Renal cortex interstitium (tissue), 11 donors: ENCODE measurements at regions not wholly inside any gene's neighbourhood (a gene's known extent, or its start where the extent isn't known, plus 50 kb on each side); places are given as distances from the start of the nearest gene placed in this dataset.
"Not testable (repeated sequence)": the region's sequence is repeated elsewhere in the genome, so short reads cannot be mapped to it uniquely, and the experiment has no call there.

Experiments used
- DNase-seq, 11 donors: peaks; one replicate each; pipeline ENCODE4 v3.0.0-alpha.2; 2013; ENCODE audit warnings: low read depth in 9 of 11, low spot score in 4 of 11; ENCODE audit errors: extremely low read depth in 1 of 11

DNA sequence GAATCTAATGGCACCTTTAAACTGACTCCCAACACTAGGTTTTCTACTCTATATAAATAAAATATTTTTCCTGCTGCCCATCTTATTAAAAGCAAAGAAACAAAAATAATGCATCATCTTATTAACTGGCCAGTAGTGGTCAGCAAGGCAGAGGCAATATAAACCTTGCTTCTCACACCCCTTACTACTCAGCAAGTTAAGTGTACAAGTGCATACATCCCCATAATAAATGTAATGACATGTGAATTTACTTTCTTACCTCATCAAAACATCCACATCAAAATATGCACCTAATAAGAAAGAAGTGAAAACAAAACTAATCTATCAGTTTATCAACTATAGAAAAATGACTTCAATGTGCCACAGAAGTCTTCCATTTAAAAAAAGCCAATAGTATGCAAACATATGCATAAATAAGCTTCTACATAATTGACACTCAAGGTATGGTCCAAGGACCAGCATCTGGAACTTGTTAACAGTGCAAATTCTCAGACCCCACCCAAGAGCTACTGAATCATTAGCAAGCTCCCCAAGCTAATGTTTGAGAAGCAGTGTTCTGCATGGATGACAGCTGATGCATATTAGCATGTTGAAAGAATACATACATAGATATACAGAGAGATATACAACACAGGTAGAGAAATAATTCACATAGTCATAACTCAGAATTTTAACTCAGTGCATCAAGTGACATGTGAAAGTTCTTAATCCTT lies 182.7 kb downstream of the C7orf25 start:
- DNase-seq, result no peak

DNA sequence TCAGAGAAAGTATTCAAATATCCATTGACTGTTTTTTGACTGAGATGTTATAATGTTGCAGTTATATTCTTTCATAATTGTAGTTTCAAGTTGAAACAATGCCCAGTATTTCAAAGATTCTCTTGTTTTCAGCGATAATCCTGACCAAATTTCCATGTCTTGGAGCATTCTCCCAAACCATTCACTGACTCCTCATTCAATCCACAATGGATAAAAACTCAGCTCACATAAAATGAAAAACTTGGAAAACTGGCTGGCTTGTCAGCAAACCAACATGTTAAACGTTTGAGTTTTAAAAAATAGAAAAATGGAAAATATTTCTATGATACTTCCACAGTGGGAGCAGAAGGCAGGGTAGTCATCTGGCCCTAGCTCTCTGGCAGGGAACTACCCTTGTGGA lies 184.4 kb downstream of the C7orf25 start:
- no peak for DNase-seq

DNA sequence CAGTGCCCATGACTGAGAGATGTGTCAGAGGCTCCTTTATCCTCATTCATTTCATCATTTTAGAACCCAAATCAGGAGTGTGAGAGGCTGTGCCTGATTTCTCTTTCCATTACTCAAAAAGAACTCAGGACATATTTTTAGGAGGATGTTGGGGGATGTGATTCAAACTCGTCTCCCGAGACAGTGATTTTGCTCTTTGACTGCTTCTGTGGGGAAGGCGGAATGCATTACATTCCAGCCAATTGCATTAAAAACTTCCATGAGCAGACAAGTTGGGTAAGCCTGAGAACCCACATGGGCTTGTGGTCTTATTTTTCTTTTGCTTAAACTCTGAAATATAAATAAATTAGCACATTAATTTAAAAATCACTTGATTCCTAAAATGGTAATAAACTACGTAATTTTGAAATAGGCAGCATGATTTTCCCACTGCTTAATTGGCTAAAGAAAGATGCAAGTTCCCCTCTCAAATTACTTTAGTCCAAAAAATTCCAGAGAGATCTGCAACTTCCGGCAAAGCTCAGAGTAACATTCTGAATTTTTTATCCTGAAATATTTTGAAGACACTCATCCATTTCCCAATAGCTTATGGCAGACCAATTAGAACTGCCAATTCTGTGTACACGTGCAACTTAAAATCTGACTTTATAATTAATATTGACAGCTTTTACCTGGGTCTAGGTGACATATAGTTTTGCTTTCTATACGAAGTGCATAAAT lies 185.6 kb downstream of the C7orf25 start:
- no peak for DNase-seq

DNA sequence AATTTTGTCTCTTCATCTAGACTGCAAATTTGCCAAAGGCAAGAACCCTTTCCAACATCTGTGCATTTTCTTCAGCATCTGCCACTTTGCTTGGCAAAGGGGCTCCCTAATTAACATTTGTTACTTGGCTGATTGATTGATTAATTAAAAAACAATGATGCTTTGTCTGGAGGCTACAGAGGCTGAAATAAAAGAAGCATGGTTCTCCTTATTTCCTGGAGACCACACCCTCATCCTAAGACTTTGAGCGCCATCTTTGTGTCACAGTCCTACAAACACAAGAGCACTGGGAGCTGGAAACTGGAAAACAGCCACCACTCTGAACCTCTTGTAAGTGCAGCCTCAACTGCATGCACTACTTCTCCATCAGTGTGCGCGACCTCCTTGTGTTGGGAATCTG lies 189.2 kb downstream of the C7orf25 start:
- no peak for DNase-seq

DNA sequence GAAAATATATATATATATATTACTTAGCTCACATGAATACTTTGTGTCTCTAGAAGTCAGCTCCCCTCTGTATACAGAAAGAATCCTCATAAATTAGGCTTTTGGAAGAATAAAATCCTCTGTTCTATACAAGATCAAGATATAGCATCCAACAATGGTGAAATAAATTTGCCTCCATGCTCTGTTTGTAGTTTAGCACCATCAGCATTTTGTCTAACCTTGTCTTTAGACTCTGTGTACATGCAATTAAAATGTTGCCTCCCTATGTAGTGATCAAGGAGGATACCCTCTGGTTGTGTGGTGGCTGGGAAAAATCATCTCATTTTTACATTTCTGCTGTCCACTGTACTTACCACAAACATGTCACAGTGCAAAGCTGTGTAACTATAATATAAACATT lies 189.7 kb downstream of the C7orf25 start:
- no peak for DNase-seq

DNA sequence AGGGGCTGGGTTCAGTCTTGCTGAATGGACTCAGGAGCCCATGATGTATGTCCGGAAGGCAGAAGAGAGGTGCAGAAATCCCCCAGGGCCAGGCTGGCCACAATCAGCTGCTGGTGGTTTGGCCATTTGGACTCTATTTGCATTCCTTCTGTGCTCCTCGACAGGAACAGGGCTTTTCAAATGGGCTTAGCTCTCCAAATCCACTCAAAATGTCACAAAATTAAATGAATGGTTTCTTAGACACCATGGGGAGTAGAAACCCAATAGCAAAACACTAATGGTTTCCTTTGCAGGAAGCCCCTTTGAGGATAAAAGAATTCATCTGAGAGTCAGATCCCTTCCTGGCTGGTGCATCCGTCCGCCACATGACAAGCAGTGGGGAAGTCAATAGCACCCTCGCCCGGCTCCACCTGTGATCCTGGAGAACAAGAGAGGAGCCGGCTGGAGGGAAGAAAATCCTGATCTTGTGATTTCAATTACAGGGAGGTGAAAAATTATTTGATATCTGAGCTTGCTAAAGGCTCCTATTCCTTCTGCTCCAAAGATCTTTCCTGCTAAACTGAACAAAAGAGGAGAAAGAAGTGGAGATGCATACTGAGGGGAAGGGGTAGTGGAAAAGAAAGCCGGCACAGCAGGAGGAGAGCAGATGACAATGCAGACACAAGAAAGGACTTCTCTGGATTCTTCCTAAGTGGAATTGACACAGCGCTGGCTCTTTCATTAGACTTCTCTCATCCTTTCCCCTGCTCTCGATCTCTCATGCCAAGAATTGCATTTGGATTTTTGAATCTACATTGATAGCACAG lies 190.7 kb downstream of the C7orf25 start:
- DNase-seq, result peak in 2 of 11 donors; percentile 7 to 11

DNA sequence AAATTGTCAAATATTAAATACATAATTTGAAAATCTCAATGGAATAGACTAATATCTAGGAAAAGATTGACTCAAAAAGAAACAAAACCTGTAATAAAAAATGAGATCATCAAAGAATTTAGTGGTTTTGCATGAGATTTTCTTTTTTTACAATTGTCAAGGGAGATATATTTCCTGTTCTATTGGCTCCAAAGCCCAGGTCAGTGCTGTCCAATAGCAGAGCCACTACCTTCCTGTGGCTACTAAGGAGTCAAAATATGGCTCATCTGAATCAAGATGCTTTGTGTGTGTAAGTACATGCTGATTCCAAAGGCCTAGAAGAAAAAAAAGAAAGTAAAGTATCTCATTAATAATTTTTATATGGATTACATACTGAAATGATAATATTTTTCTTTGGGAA lies 191.9 kb downstream of the C7orf25 start:
- DNase-seq, result no peak

DNA sequence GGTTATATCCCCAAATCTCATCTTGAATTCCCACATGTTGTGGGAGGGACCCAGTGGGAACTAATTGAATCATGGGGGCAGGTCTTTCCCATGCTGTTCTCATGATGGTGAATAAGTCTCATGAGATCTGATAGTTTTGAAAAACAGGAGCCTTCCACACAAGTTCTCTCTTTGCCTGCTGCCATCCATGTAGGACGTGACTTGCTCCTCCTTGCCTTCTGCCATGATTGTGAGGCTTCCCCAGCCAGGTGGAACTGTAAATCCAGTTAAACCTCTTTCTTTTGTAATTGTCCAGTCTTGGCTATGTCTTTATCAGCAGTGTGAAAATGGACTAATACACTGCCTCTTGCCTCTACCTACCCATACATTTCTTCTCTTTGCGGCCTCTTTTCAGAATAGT lies 193.4 kb downstream of the C7orf25 start:
- DNase-seq, result not testable (repeated sequence)

DNA sequence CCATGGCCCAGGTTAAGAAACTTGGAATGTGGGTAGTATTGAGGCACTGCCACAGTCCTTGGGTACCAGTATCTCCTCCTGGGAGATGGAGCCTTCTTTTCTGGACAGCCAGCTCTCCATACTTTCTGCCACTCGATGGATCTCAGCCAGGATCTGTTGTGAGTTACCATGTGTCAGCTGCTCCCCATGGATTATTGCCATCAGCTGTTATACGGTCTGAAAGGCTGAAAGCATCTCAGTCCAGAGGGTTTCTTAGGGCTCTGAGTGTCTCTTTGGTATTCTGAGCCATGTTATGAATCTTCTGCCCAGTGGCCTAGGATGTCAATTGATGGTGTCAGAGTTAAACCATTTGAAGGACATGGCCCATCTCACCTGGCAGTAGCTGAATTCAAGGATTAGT lies 197.5 kb downstream of the C7orf25 start:
- no peak for DNase-seq

DNA sequence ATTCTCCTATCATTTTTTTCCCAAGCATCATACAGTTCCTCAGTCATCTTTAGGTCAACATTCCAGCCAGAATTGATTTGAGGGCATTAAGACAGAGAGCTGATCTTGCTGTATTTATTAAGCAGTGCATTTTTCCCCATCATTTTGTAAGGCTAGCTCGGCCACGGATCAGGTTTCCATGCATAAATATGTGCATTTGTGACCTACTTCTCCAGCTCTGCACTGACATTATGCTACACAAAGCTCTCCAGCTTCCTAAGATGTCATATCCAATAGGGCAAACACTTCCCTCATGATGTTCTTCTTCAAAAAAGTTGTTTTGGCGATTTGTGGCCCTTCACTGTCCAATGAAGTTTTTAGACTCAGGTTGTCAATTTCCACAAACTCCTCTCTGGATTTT lies 202.6 kb downstream of the C7orf25 start:
- no peak for DNase-seq

DNA sequence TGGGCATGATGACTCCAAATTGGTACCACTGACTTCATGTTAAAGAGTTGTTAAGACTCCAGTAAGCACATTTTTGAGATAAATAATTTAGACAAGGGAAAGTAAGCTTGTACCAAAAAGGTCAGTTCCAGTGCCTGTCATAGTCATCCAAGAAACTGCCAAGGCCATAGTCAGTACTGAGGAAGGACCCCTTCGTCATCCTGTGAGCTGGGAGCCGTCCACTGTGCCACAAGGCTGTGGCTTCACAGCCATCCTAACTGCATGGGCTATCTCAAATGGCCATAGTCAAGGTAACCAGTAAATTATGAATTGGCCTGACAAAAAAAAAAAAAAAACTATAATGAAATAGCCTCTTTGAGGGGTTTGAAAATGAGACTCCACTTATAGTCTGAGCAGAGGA lies 207.2 kb downstream of the C7orf25 start:
- no peak for DNase-seq

DNA sequence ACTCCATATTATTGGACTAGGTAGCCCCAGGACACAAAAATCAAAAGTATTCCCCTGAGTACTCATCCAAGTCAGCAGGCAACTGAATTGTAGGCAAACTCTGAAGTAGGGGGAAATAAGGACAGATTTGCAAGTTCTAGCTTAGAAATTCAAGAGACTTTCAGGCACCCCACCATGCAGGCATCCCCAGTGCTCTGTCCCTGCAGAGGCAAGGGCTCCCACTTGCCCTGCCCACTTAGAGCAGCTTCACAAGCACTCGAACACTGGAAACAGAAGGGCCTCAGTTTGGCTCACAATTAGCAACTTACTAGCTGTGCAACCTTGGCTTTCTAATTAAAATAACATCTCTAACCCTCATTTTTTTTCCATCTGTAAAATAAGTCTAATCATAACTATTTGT lies 209.2 kb downstream of the C7orf25 start:
- DNase-seq, result no peak

DNA sequence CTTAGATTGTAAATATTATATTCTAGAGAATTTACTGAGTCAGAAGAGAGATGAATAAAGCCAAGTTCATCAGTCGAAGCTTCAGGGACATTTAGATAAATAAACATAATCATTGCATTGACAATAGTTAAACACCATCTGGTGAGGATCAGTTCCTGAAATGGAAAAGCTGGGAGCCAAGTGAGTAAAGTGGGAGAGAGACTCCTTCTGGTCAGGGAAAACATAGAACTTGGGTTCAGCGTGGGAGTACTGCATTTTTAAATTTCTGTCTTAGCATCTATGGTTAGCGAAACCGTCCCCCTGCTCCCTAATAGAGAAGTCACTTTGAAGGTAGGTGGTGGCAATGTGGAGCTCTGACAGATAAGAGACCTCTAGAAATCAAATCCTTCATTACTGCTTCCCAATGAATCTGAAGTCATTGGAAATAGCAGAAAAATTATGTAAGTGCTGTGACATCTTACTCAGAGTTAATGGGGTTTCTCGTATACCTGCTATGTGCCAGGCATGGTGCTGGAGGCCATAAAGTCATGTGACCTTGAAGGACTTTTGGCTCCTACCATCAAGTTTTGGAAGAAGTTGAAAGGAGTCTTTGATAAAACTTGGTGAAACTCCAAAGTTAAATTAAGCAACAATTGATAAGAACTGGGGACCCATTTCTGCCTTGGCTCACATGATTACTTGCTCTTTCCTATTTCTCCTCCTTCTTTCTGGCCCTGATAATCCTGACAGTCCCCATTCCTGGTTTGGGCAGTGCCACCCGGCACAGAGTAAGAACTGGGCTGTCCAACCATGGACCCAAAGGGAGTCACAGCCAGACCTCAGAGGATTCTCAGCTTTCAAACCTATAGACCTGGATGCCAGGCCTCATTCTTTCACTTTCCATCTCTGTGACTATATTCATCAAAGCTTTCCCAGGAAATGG lies 211.2 kb downstream of the C7orf25 start:
- DNase-seq, result peak in 1 of 11 donors; percentile 28

DNA sequence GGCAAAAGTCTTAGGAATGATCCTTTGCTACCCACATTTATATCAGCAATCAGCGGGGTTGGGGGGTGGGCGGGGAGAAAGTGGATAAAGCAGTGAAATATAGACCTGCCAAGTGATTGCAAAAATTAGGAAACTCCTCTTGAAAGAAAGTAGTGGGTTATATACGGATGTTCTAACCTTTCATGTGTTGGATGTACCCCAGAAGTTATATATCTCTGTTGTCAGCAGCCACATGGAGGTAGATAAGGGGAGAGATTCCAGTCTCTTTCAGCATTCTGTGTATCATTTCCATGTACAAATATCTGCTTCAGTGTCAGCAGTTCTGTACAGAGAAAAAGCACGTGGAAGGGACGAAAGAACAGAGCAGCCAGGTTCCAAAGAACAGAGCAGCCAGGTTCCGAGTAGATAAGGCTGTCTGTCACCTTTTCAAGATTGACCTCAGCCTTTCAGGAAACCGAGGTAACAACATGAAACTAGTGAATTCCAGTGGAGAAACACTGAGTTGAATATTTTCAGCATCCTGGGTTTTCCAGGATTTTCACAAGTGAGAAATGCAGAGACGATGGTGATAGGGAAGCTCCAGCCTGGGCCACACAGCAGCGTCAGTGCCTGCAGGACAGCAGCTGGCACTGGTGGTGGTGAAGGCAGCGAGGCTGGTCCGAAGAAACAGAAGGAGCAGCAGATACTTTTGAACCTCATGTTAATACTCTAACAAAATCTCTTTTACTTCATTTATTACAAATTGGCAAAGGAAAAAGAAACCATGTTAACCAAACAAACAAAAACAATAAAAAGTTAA lies 212.3 kb downstream of the C7orf25 start:
- no peak for DNase-seq

DNA sequence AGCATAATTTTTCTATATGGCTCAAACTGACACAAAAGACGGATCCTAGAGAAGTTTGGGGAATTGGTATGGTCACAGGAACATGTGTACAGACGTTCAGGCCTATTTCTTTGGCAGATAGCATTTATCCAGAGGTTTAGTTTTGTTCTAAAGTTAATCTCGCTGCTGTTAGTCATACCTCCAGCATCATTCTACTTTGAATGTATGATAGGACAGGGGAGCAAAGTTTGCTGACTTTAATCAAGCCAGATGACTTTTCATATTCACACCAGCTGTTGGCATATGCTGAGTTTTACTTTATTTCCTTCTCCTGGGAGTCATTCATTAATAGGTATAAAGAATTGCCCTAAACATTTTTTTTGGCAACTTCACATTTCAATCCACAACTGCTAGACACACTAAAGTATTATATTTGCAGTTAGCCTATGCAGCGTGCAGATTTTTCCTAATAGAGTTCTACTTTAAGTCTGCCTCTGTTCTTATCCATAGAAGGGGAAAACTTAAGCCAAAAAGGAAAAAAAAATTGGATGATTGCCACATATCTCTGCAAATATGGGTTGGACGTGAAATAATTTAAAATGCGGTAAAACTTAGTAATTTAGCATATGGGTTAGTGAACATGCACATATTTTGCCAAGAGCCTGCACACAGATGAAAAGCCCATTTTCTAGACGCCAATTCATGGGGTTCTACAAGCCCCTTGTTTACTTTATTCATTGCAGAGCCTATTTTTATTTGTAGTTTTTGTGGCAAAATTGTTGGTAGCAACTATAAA lies 213.1 kb downstream of the C7orf25 start:
- DNase-seq, result no peak

DNA sequence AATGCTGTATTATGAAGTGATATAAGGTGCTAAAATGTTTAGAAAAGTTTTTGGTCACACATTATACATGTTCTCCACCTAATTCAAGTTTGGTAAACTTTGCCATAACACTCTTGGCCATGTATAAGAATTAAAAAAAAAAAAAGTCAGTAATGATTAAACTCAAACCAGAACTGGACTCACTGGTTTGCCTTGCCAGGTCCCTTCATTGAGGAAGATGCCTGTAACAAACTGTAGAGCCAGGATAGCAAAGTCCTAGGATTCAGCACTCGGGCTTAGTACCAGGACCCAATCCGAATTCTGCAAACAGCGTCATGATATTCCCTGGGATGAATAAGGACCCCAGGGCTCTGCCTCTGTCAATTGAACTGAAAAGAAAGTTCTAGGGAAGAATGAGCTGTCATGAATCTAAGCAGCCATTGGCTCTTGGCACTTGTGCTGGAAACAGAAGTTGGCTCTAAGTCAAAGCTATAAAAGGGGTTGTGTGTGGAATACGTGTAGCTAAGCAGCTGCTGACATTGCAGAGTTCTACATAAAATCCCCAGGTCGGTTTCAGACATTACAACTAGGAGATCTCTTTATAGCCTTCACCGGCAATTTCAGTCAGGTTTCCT lies 216.9 kb downstream of the C7orf25 start:
- DNase-seq, result peak in 1 of 11 donors; percentile 15

DNA sequence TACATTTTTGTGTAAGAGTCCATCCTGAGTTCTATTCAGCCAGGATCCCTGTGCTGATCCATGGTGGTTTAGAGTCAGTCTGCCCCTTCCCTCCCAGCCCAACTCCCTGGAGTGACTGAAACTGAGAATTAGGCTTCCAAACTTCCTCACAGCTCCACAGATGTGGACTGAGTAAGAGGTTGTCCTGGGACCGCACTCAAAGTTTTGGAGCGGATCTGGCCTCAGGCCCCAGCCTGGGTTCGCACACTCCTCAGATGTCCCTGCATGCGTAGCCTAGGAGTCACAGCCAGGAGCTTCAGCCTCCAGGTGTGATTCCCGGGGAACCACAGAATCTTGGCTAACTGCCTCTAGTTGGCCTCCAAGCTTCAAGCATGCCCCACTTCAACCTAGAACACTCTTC lies 218.1 kb downstream of the C7orf25 start:
- no peak for DNase-seq
